ENCODE measurements at regions not wholly inside any gene's neighbourhood (a gene's known extent, or its start where the extent isn't known, plus 50 kb on each side); places are given as distances from the start of the nearest gene placed in this dataset.
"Not testable (repeated sequence)": the region's sequence is repeated elsewhere in the genome, so short reads cannot be mapped to it uniquely, and the experiment has no call there.

DNA sequence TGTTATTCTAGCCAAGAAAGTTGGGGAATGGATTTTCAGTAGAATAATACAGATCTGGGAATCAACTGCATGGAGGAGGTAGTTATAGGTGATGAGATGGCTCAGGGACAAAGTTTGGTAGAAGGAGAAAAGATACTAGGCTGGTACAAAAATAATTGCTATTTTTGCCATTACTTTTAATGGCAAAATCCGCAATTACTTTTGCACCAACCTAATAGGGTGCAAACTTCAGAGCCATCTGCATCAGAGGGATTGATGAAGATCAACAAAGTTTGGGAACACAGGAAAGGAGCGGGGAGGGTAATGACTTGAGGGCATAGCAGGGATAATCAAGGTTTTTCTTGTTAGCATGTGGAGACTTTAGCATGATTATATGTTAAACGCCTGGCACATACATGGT is 178.7 kb upstream of the ROPN1B start:
- TF ChIP-seq, protein P1, sequence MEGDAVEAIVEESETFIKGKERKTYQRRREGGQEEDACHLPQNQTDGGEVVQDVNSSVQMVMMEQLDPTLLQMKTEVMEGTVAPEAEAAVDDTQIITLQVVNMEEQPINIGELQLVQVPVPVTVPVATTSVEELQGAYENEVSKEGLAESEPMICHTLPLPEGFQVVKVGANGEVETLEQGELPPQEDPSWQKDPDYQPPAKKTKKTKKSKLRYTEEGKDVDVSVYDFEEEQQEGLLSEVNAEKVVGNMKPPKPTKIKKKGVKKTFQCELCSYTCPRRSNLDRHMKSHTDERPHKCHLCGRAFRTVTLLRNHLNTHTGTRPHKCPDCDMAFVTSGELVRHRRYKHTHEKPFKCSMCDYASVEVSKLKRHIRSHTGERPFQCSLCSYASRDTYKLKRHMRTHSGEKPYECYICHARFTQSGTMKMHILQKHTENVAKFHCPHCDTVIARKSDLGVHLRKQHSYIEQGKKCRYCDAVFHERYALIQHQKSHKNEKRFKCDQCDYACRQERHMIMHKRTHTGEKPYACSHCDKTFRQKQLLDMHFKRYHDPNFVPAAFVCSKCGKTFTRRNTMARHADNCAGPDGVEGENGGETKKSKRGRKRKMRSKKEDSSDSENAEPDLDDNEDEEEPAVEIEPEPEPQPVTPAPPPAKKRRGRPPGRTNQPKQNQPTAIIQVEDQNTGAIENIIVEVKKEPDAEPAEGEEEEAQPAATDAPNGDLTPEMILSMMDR (conservative IDR thresholded peaks at IDR 0.05) = not testable (repeated sequence)
- not testable (repeated sequence) for TF ChIP-seq ZFX (IDR thresholded peaks at IDR 0.05)
